ENCODE measurements at regions not wholly inside any gene's neighbourhood (a gene's known extent, or its start where the extent isn't known, plus 50 kb on each side); places are given as distances from the start of the nearest gene placed in this dataset.
A peak's percentile ranks its signal among the peaks of the same experiment; 100 is the strongest.
"Not testable (repeated sequence)": the region's sequence is repeated elsewhere in the genome, so short reads cannot be mapped to it uniquely, and the experiment has no call there.

- no peak for DNase-seq (ENCODE audit: low spot score)
- in situ Hi-C loops (cut with HindIII; ENCODE audit: low sequenced_read_pairs) = no loop called here
These were observed 98.1 kb downstream of the PSMG1 start for GRCh38 chr21:39084979-39085729.

- DNase-seq (ENCODE audit: low spot score) = no peak
- in situ Hi-C loops (cut with HindIII; ENCODE audit: low sequenced_read_pairs) = no loop called here
These were observed 99.2 kb downstream of the PSMG1 start for GRCh38 chr21:39084073-39084472.

GRCh38 chr21:39083377-39084008, 99.8 kb downstream of the PSMG1 start:
- in situ Hi-C loops (cut with HindIII; ENCODE audit: low sequenced_read_pairs) = no loop called here
- no peak for DNase-seq (ENCODE audit: low spot score)

- DNase-seq (ENCODE audit: low spot score) = no peak
These were observed 100.4 kb downstream of the PSMG1 start for GRCh38 chr21:39082656-39083376.

GRCh38 chr21:39080366-39080765, 102.9 kb downstream of the PSMG1 start:
- in situ Hi-C loops (cut with HindIII; ENCODE audit: low sequenced_read_pairs) = no loop called here
- no peak for DNase-seq (ENCODE audit: low spot score)

More at GRCh38 chr21:39082656-39083376, 100.4 kb downstream of the PSMG1 start:
- in situ Hi-C loops (cut with HindIII; ENCODE audit: low sequenced_read_pairs) = no loop called here

- no peak for DNase-seq (ENCODE audit: low spot score)
- in situ Hi-C loops (cut with HindIII; ENCODE audit: low sequenced_read_pairs) = no loop called here
These were observed 103.6 kb downstream of the PSMG1 start for GRCh38 chr21:39079617-39080016.

GRCh38 chr21:39078322-39079065, 104.8 kb downstream of the PSMG1 start:
- DNase-seq (ENCODE audit: low spot score) = no peak
- in situ Hi-C loops (cut with HindIII; ENCODE audit: low sequenced_read_pairs) = no loop called here

GRCh38 chr21:39077876-39078275, 105.4 kb downstream of the PSMG1 start:
- in situ Hi-C loops (cut with HindIII; ENCODE audit: low sequenced_read_pairs) = no loop called here
- no peak for DNase-seq (ENCODE audit: low spot score)

- no peak for DNase-seq (ENCODE audit: low spot score)
- in situ Hi-C loops (cut with HindIII; ENCODE audit: low sequenced_read_pairs) = no loop called here
These were observed 108.7 kb downstream of the PSMG1 start for GRCh38 chr21:39074508-39074907.

- in situ Hi-C loops (cut with HindIII; ENCODE audit: low sequenced_read_pairs) = no loop called here
- peak; percentile 29 for DNase-seq (ENCODE audit: low spot score)
These were observed 109.5 kb downstream of the PSMG1 start for GRCh38 chr21:39073717-39074116.

GRCh38 chr21:39073063-39073462, 110.2 kb downstream of the PSMG1 start:
- in situ Hi-C loops (cut with HindIII; ENCODE audit: low sequenced_read_pairs) = no loop called here
- DNase-seq (ENCODE audit: low spot score) = peak; percentile 19

- in situ Hi-C loops (cut with HindIII; ENCODE audit: low sequenced_read_pairs) = no loop called here
- no peak for DNase-seq (ENCODE audit: low spot score)
These were observed 110.8 kb downstream of the PSMG1 start for GRCh38 chr21:39072468-39072867.

GRCh38 chr21:39071623-39072214, 111.5 kb downstream of the PSMG1 start:
- no peak for DNase-seq (ENCODE audit: low spot score)
- in situ Hi-C loops (cut with HindIII; ENCODE audit: low sequenced_read_pairs) = no loop called here

- DNase-seq (ENCODE audit: low spot score); in situ Hi-C loops (cut with HindIII; ENCODE audit: low sequenced_read_pairs): not testable (repeated sequence)
These were observed 113.4 kb downstream of the PSMG1 start for GRCh38 chr21:39069856-39070255.

- in situ Hi-C loops (cut with HindIII; ENCODE audit: low sequenced_read_pairs) = no loop called here
- no peak for DNase-seq (ENCODE audit: low spot score)
These were observed 116.1 kb downstream of the PSMG1 start for GRCh38 chr21:39066829-39067780.

GRCh38 chr21:39065917-39066316, 117.3 kb downstream of the PSMG1 start:
- DNase-seq (ENCODE audit: low spot score) = no peak
- in situ Hi-C loops (cut with HindIII; ENCODE audit: low sequenced_read_pairs) = no loop called here

- DNase-seq (ENCODE audit: low spot score) = no peak
- in situ Hi-C loops (cut with HindIII; ENCODE audit: low sequenced_read_pairs) = no loop called here
These were observed 118.8 kb downstream of the PSMG1 start for GRCh38 chr21:39064325-39065012.

- in situ Hi-C loops (cut with HindIII; ENCODE audit: low sequenced_read_pairs) = no loop called here
- DNase-seq (ENCODE audit: low spot score) = no peak
These were observed 119.7 kb downstream of the PSMG1 start for GRCh38 chr21:39063517-39063916.
